ENCODE measurements at regions not wholly inside any gene's neighbourhood (a gene's known extent, or its start where the extent isn't known, plus 50 kb on each side); places are given as distances from the start of the nearest gene placed in this dataset.

DNA sequence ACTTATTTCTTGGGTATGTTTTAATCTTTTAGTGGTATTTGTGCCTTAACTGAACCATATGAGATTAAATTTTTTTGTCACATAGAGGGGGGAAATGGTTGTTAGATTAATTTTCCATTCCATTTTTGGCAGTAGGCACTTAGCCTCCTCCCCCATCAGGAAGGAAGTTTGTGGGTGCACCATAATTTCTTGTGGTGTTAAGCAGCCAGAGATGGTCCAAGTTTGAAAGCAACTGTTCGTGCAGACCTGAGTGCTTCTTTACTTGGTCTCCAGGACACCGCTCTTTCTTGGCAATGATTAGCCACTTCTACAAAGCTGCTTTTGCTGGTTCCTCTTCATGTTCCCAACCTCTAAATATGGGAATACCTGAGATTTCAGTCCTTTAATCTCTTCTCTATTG, 92.7 kb upstream of the RPL34 start:
- TF ChIP-seq EZH2 (optimal IDR thresholded peaks at IDR 0.05; ENCODE audit: low read depth, low read length) = no peak
- TF ChIP-seq, protein P1, sequence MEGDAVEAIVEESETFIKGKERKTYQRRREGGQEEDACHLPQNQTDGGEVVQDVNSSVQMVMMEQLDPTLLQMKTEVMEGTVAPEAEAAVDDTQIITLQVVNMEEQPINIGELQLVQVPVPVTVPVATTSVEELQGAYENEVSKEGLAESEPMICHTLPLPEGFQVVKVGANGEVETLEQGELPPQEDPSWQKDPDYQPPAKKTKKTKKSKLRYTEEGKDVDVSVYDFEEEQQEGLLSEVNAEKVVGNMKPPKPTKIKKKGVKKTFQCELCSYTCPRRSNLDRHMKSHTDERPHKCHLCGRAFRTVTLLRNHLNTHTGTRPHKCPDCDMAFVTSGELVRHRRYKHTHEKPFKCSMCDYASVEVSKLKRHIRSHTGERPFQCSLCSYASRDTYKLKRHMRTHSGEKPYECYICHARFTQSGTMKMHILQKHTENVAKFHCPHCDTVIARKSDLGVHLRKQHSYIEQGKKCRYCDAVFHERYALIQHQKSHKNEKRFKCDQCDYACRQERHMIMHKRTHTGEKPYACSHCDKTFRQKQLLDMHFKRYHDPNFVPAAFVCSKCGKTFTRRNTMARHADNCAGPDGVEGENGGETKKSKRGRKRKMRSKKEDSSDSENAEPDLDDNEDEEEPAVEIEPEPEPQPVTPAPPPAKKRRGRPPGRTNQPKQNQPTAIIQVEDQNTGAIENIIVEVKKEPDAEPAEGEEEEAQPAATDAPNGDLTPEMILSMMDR (IDR thresholded peaks at IDR 0.05; ENCODE audit: low read length) = no peak

Measured in MM.1S (cell line).